Midbrain (tissue), 1 donor: ENCODE measurements at regions not wholly inside any gene's neighbourhood (a gene's known extent, or its start where the extent isn't known, plus 50 kb on each side); places are given as distances from the start of the nearest gene placed in this dataset.

ENCODE experiments used
- DNase-seq: peaks from one replicate; lab custom pipeline; 2025; lab: John Stamatoyannopoulos, UW

DNA sequence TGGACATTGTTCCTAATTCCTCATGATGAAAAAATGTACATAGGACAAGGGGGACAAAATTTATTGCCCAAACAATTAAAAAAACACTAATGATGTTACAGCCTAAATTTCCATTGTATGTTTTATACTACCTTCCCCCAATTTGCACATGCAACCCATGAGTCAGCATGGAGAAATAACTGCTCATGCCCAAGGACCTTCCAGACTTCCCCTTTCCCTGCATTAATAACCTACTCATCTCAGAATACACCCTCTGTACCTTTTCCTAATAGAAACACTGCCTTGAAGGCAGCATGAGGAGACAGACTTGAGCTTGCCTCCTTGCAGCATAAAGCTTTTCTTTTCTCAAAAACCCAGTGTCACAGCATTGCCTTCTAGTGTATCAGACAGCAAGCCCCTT is 2402.8 kb downstream of the TP53TG3F start:
- no peak for DNase-seq

DNA sequence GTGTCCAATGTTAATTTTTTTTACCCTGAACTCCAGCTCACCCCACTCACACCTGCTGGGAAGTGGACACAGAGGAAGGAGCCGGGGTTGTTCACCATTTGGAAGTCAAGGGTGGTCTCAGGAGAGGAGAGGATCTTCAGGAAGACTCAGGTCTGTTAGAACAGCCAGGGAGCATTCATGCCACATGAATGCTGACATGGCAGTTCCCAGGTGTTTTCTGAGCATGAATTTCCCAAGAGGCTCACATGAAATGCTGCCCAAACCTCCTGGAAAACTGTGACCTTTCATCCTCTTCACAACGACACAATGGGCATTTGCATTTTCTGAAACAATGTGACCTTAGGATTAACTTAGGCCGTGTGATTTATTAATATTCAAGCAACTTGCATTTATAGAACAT is 2409.2 kb downstream of the TP53TG3F start:
- no peak for DNase-seq

DNA sequence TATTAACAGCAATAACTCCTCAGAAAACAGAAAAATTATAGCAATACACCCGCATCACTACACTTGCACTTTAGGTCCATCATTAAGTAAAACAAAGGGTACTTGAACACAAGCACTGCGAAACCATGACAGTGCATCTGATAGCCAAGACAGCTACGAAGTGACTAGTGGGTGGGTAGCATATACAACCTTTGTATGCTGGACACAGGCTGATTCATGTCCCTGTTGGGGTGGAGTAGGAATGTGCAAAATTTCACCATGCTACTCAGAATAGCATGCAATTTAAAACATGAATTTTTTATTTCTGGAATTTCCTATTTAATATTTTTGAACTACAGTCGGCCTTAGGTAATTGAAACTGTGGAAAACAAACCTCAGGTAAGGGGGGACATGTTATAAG is 2414.1 kb downstream of the TP53TG3F start:
- no peak for DNase-seq

DNA sequence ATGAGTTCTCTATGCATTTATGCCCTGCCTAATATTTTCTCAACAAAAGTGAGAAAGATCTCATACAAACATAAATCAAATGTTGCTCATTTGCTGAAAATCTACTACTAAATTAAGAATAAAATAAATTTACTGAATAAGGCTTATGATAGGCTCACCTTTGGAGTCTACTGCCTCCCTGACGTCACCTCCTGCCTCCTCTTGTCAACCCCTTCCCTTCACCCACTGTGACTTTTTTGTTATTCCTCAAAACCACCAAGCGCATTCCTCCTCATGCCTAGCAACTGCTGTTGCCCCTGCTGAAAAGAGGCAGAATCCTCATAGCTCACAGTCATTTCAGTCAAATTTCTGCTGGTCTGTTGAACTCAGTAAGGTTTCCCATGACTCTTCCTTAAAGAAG is 2422.2 kb downstream of the TP53TG3F start:
- no peak for DNase-seq

DNA sequence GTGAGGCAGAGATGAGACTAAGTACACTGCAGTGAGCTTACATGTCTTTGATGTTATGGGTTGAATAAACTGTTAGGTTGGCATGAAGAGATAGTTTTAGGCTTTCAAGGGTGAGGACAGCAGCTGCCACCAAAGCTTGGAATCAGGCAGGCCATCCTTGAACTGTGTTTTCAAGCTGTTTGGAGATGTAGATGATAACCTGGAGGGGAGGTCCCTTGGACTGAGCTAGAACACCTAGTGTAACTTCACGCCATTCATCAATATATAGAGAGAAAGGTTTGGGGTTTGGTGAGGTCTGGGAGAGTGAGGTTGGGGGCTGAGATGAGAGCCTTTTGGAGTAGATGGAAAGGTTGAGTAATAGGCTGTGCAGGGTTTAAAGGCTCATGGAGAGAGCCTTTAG is 2447.0 kb downstream of the TP53TG3F start:
- no peak for DNase-seq

DNA sequence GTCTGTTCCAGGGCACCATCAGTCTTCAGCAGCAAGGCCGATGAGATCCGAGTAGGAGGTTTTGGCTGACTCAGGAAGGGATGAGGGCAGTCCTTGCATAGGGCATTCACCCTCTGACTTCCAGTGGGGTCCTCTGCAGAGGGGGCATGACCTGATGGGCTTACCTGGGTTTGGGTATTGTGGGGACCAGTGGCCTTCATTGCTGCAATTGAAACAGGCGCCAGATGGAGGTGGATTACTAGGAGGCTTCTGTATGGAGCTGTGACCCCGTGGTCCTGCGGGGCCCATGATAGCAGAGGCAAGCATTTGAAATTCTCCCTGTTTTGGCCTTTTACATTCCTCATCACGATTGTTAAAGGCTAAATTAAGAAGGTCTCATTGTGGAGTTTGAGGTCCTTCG is 2448.7 kb downstream of the TP53TG3F start:
- no peak for DNase-seq

DNA sequence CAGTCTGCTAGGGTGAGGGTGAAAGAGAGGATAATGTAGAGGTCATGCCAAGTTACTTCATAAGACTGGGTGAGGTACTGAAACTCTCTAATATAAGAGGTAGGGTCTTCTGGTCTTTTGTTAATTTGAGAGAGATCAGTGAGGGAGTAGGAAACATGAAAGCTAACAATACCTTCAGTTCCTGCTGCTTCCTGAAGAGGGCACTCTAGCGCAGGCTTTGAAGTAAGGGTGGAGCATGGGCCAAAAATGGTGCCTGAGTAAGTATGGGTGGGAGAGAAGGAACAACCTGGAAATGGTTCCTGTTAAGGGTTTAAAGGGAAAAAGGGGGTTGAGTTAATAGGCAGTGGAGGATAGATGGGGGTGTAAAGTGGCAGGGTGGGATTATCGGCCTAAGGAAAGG is 2449.5 kb downstream of the TP53TG3F start:
- no peak for DNase-seq

DNA sequence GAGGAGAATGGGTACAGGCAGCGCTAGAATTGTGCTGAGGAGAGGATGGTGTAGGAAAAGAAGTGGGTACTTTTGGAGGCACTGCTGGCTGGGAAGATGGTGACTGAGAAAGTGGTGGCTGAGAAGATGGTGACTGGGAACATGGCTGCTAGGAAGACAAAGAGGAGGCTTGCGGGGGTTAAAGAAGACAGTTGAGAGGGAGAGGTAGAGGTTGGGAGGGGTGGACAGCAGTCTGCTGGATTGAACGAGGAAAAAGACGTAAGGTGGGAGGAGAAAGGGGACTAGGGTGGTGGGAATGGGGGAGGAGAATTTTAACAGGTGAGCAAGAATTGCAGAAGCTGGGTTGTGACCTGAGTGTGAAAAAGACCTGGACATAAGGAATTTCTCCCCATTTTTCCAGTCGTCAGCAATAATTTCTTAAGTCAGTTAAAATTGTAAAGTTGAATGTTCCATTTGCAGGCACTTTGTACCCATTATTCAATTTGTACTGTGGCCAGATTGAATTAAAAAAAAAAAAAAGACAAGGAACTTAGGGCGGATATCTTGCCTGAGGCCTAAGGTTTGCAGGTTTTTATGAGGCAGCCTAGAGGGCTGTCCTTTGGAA is 2450.0 kb downstream of the TP53TG3F start:
- no peak for DNase-seq

DNA sequence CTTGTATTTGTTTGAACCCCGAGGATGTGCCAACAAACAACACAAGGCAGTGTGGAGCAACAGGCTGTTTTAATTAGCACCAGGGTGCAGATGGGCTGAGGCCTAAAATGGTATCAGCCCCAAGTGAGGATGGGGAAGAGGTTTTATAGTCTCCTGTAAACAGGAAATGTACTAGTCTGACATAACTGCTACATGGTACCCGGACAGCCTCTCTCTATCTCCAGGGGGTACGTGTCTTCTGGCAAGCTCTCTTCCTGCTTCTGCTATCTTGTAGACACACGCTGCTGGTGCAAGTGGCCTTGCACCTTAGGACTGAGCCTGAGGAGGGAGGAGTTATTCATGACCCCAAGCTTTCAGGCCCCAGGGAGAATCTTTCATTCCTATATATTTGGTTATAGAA is 2451.0 kb downstream of the TP53TG3F start:
- DNase-seq = no peak

DNA sequence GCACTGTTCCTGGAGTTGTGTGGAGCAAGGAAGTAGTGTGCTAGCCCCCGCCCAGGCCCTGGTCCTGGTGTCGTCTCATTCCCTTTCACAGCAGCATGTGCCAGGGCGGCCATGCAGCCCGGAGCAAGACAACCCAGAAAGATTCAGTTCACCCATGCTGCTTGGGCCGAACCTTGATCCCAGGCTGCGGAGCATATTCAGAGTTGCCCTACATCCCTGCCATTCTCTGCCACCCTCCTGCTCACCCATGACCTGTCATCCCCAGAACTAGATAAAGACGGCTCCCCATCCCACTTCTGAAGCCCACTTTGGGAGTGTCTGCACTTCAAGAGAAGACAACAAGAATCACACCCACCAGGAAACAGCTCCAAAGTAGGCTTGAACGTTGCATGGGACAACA is 2452.5 kb downstream of the TP53TG3F start:
- no peak for DNase-seq

DNA sequence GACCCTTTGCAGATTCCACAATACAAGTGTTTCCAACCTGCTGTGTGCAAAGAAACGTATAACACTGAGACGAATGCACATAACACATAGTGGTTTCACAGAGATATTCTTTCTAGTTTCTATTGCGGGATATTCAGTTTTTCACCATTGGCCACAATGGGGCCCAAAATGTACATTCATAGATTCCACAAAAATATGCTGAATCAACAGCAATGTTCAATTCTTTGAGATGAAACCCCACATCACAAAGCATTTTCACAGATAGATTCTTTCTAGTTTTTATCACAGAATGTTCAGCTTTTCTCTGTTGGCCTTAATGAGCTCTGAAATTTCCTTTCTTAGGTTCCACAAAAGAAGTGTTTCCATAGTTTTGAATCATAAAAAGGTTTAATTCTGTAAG is 2472.3 kb downstream of the TP53TG3F start:
- DNase-seq = no peak
